Thyroid gland (tissue), 4 donors: ENCODE measurements at regions not wholly inside any gene's neighbourhood (a gene's known extent, or its start where the extent isn't known, plus 50 kb on each side); places are given as distances from the start of the nearest gene placed in this dataset.

Experiments
- DNase-seq, 2 donors: peaks; one replicate each; pipeline ENCODE4 v3.0.0-alpha.2; 2019
- H3K27ac ChIP-seq, 3 donors: fragments of 200-600 bp; sonication (generic); 1 replicate in 2 of 3; 2 replicates in 1 of 3; pipeline ENCODE4 v1.5.1; 2016 to 2019; ENCODE audit warnings: mild to moderate bottlenecking in 1 of 3, moderate library complexity in 1 of 3
- H3K27me3 ChIP-seq: fragments of 200-600 bp; sonication (generic); one replicate; pipeline ENCODE4 v1.5.1; 2019
- H3K36me3 ChIP-seq, 2 donors: fragments of 200-600 bp; sonication (generic); one replicate each; pipeline ENCODE4 v1.5.1; 2016 to 2019
- H3K4me1 ChIP-seq, 2 donors: fragments of 200-600 bp; sonication (generic); one replicate each; pipeline ENCODE4 v1.5.1; 2017 to 2019
- H3K4me3 ChIP-seq, 3 donors: fragments of 200-600 bp; sonication (generic); replicated peaks in 1 of 3; 1 replicate in 2 of 3; 2 replicates in 1 of 3; pipeline ENCODE4 v1.5.1; 2016; ENCODE audit warnings: mild to moderate bottlenecking in 1 of 3
- H3K9me3 ChIP-seq: fragments of 200-600 bp; sonication (generic); one replicate; pipeline ENCODE4 v1.5.1; 2017
- CTCF ChIP-seq, 6 experiments: fragments of 200-600 bp in 3 of 6; fragments of 450-650 bp in 3 of 6; sonication (generic) in 3 of 6; IDR thresholded peaks; one replicate each; pipeline ENCODE4 v1.5.1; 2016 to 2019; ENCODE audit warnings: antibody characterized with exemption in 6 of 6, mild to moderate bottlenecking in 2 of 6, inconsistent platforms in 1 of 6, moderate library complexity in 1 of 6
- POLR2A ChIP-seq, 2 donors: fragments of 450-650 bp; IDR thresholded peaks; one replicate each; pipeline ENCODE4 v1.6.1; 2017; ENCODE audit warnings: antibody characterized with exemption in 2 of 2, mild to moderate bottlenecking in 2 of 2, moderate library complexity in 1 of 2
- WGBS, 2 donors: methylation state at CpG; one replicate each; pipeline ENCODE4 v1.1.5; 2017; 5-methylcytosine and 5-hydroxymethylcytosine counted together
- intact Hi-C: fragments of 100-400 bp; cut with DNase I; formaldehyde crosslinking; loops from one replicate; pipeline ENCODE4 v1.15.1; 2023

GRCh38 chr10:123478116-123478515, 188.0 kb upstream of the GPR26 start:
- Histone ChIP-seq H3K36me3 (no peaks in the 10 kb centered on the region), H3K9me3 (no peaks in the 10 kb centered on the region), H3K4me1 (no peaks in the 10 kb centered on the region), H3K27ac (no peak overlapping the region), H3K4me3 (no peak overlapping the region), H3K27me3 (no peaks in the 10 kb centered on the region)
- WGBS, 2 donors: 79 to 91% methylated on average over 2 of the region's 2 CpGs
- DNase-seq: no peak
- TF ChIP-seq CTCF (IDR thresholded peaks at IDR 0.05) (no peak), POLR2A (IDR thresholded peaks at IDR 0.05) (no peak)
- intact Hi-C loops: no loop called here

- 76 to 78% methylated on average over 4 of the region's 4 CpGs for WGBS, 2 donors
- Histone ChIP-seq H3K4me3 (no peak overlapping the region), H3K27me3 (no peaks in the 10 kb centered on the region), H3K9me3 (no peaks in the 10 kb centered on the region), H3K27ac (no peak overlapping the region), H3K4me1 (no peaks in the 10 kb centered on the region), H3K36me3 (no peaks in the 10 kb centered on the region)
- intact Hi-C loops: no loop called here
- TF ChIP-seq POLR2A (IDR thresholded peaks at IDR 0.05): no peak
- no peak for TF ChIP-seq CTCF (IDR thresholded peaks at IDR 0.05)
- no peak for DNase-seq
These were observed 186.5 kb upstream of the GPR26 start for GRCh38 chr10:123479640-123480039.

- no peak for DNase-seq
- H3K4me3 ChIP-seq: no peak overlapping the region
- H3K27me3 ChIP-seq: no peaks in the 10 kb centered on the region
- H3K4me1 ChIP-seq: no peaks in the 10 kb centered on the region
- 89 to 96% methylated on average over 4 of the region's 4 CpGs for whole genome bisulfite sequencing, 2 donors
- no peaks in the 10 kb centered on the region for H3K9me3 ChIP-seq
- intact Hi-C loops: no loop called here
- H3K36me3 ChIP-seq: no peaks in the 10 kb centered on the region
- TF ChIP-seq CTCF (IDR thresholded peaks at IDR 0.05): no peak
- no peak overlapping the region for H3K27ac ChIP-seq
These were observed 185.8 kb upstream of the GPR26 start for GRCh38 chr10:123480344-123480743.

GRCh38 chr10:123480845-123481244, 185.3 kb upstream of the GPR26 start:
- TF ChIP-seq CTCF (IDR thresholded peaks at IDR 0.05): no peak
- no peak for TF ChIP-seq POLR2A (IDR thresholded peaks at IDR 0.05)
- no peaks in the 10 kb centered on the region for H3K4me1 ChIP-seq
- H3K27ac ChIP-seq: no peak overlapping the region
- WGBS, 2 donors: 86 to 87% methylated on average over 9 of the region's 9 CpGs
- DNase-seq: no peak
- intact Hi-C loops: no loop called here
- H3K36me3 ChIP-seq: no peaks in the 10 kb centered on the region
- no peaks in the 10 kb centered on the region for H3K9me3 ChIP-seq
- no peaks in the 10 kb centered on the region for H3K27me3 ChIP-seq
- no peak overlapping the region for H3K4me3 ChIP-seq

- Histone ChIP-seq H3K36me3 (no peaks in the 10 kb centered on the region), H3K27ac (no peak overlapping the region), H3K27me3 (no peaks in the 10 kb centered on the region), H3K4me3 (no peak overlapping the region), H3K9me3 (no peaks in the 10 kb centered on the region), H3K4me1 (no peaks in the 10 kb centered on the region)
- DNase-seq: no peak
- intact Hi-C loops: no loop called here
- WGBS, 2 donors: 87 to 88% methylated on average over 2 of the region's 2 CpGs
- TF ChIP-seq POLR2A (IDR thresholded peaks at IDR 0.05): no peak
- TF ChIP-seq CTCF (IDR thresholded peaks at IDR 0.05): no peak
These were observed 181.4 kb upstream of the GPR26 start for GRCh38 chr10:123484722-123485121.
